Gastrocnemius medialis (tissue), 4 donors: ENCODE measurements at regions not wholly inside any gene's neighbourhood (a gene's known extent, or its start where the extent isn't known, plus 50 kb on each side); places are given as distances from the start of the nearest gene placed in this dataset.

Source experiments
- CTCF ChIP-seq, 5 experiments: fragments of 450-650 bp in 3 of 5; fragments of 200-600 bp in 2 of 5; sonication (generic) in 2 of 5; IDR thresholded peaks in 4 of 5; conservative IDR thresholded peaks in 1 of 5; 1 replicate in 4 of 5; 2 replicates in 1 of 5; pipeline ENCODE4 v1.5.1; 2016 to 2019; ENCODE audit warnings: antibody characterized with exemption in 5 of 5, mild to moderate bottlenecking in 3 of 5, moderate library complexity in 3 of 5
- POLR2A ChIP-seq, 2 donors: fragments of 450-650 bp; IDR thresholded peaks; one replicate each; pipeline ENCODE4 v1.6.1; 2017; ENCODE audit warnings: antibody characterized with exemption in 2 of 2, mild to moderate bottlenecking in 2 of 2, moderate library complexity in 2 of 2

- TF ChIP-seq CTCF (IDR thresholded peaks at IDR 0.05 in 4 of 5, conservative IDR thresholded peaks at IDR 0.05 in 1 of 5) (no peak), POLR2A (IDR thresholded peaks at IDR 0.05) (no peak)
Measured at GRCh38 chr2:64380853-64381527, 73.0 kb upstream of the LGALSL start.
